OCI-LY3 (cell line): ENCODE measurements at regions not wholly inside any gene's neighbourhood (a gene's known extent, or its start where the extent isn't known, plus 50 kb on each side); places are given as distances from the start of the nearest gene placed in this dataset.
"Not testable (repeated sequence)": the region's sequence is repeated elsewhere in the genome, so short reads cannot be mapped to it uniquely, and the experiment has no call there.

ENCODE experiments used
- CTCF ChIP-seq: fragments of 200-600, 300-600 bp; sonication (generic); IDR thresholded peaks from 2 replicates; pipeline ENCODE4 v1.5.1; 2014; ENCODE audit warnings: antibody characterized with exemption, low read length, low read depth
- EZH2phosphoT487 ChIP-seq: fragments of 200-600 bp; shearing (Covaris generic); IDR thresholded peaks from 2 replicates; pipeline ENCODE4 v1.6.1; 2018; ENCODE audit warnings: antibody characterized with exemption, mixed run types, low read depth

DNA sequence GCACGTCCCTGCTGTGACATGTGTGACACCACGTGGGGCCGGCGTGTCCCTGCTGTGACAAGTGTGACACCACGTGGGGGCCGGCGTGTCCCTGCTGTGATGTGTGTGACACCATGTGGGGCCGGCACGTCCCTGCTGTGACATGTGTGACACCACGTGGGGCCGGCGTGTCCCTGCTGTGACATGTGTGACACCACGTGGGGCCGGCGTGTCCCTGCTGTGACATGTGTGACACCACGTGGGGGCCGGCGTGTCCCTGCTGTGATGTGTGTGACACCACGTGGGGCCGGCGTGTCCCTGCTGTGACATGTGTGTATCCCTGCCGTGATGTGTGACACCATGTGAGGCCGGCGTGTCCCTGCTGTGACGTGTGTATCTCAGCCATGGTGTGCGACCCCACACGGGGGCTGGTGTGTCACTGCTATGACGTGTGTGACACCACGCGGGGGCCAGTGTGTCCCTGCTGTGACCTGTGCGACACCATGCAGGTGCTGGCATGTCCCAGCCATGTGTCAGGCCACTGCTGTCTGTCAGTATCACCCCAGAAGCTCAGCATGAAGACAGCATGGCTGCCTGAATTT lies 401.7 kb downstream of the SMOC2 start:
- TF ChIP-seq CTCF, EZH2phosphoT487: not testable (repeated sequence)
